GM19035 (cell line): ENCODE measurements at regions not wholly inside any gene's neighbourhood (a gene's known extent, or its start where the extent isn't known, plus 50 kb on each side); places are given as distances from the start of the nearest gene placed in this dataset.
A peak's percentile ranks its signal among the peaks of the same experiment; 100 is the strongest.

Source experiments
- ATAC-seq: cut with Tn5 transposase; IDR thresholded peaks from one replicate; pipeline ENCODE4 v1.9.1; 2021; ENCODE audit not compliant: unreplicated experiment

DNA sequence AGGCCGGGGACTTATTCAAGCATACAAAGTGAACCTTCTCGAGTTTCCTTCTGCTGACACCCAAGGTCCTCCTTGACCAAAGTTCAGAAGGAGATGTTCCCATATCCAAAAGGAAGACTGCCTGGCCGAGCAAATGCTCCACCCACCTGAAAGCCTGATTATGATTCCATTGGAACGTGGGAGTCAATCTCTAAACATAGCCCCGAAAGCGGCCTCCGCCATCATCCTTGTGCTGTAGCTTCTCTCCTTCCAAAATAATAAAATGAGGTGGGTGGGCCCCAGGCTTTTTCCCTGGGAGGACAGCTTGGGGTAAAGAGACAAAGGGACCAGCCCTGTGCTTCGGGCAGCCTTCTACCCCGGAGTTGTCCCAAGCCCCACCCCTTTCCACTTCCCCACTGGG is 355.6 kb upstream of the SLC30A5 start:
- ATAC-seq: no peak

DNA sequence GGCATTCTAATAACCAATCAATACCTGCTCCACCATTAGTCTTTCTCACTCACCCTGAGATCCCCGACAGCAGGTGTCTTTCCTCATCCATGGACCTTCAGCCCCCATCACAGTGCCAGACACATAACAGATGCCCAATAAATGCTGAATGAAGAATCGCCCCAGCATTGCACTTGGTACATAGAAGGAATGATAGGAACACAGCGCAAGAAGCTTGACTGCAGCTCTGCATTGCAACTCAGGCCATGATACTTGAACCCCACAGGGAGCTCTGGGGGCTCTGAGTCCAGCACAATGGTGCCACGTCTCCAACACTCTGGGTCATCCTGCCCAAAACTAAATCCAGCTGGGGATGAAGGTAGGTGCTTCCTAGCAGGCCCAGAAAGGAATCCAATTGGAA is 355.0 kb upstream of the SLC30A5 start:
- no peak for ATAC-seq

- peak; percentile 85 for ATAC-seq
Measured at GRCh38 chr5:68739752-68740151, 354.1 kb upstream of the SLC30A5 start.

DNA sequence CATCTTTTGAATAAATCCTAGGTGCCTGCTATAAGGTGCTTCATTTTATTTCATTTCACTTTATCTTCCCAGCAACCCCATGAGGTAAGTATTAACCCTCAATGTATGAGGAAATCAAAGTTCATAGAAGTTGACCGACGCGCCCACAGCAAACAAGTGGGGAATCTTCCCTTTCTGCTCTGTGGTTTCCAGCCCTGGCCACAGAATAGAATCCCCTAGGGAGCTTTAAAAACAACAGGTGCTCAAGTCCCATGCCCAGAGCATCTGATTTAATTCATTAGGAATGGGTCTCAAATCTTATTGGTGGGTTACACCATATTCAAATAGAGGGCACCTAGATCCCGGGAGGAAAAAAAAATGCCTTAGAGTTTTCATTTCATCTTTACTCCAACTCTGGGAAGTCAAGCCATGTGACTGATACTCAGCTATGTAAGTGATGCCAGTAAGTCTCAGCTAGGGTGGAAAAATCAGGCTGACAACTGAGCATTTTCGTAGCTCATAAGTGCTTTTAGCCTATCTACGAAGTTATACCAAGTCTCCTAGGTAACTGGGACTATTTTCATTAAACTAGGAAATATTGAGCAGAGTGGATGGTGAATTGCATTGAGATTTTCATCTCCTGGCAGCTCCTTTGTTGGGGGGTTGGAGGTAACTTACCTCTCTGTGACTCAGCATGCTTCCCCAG is 353.4 kb upstream of the SLC30A5 start:
- ATAC-seq: peak; percentile 61

DNA sequence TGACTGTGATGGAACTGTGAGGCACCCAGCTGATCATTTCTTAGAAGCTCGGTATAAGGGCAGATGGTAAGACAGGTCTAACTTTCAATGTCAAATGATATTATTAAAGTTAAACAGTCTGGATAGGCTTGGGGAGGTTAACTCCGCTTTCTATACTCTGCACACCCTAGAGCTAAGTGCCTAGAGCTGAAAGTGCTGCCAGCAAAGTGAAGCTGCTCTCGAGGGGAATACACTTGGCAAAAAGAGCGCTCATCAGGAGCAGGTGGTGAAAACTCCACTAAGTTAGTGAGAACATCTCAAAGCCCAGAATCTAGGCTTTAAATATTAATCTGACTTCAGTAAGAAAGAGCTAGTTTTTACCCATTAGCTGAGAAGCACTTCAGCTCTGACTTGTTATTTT is 349.6 kb upstream of the SLC30A5 start:
- ATAC-seq: no peak

DNA sequence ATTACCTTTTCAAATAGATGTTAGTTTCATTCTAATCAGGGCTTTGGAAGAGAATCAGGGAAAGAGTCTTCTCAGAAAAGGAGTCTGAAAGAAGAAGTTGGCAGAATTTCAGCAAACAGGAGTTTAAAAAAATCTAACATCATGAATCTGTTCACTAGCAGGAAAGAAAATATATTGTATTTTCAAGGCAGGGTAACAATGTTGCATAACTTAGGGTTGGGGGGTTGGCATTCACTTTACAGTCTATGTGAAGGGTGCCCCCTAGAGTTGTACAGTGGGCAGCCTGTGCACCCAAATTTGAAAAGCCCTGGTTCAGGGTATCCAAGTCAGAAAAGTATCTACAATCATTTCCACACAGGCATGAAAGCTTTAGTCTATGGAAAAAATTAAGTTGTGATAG is 348.4 kb upstream of the SLC30A5 start:
- no peak for ATAC-seq

- no peak for ATAC-seq
Measured at GRCh38 chr5:68746220-68746619, 347.6 kb upstream of the SLC30A5 start.

- ATAC-seq: no peak
Measured at GRCh38 chr5:68746643-68747420, 347.0 kb upstream of the SLC30A5 start.

- ATAC-seq: no peak
Measured at GRCh38 chr5:68747521-68747920, 346.3 kb upstream of the SLC30A5 start.

GRCh38 chr5:68748101-68748500 is 345.7 kb upstream of the SLC30A5 start:
- ATAC-seq: no peak

DNA sequence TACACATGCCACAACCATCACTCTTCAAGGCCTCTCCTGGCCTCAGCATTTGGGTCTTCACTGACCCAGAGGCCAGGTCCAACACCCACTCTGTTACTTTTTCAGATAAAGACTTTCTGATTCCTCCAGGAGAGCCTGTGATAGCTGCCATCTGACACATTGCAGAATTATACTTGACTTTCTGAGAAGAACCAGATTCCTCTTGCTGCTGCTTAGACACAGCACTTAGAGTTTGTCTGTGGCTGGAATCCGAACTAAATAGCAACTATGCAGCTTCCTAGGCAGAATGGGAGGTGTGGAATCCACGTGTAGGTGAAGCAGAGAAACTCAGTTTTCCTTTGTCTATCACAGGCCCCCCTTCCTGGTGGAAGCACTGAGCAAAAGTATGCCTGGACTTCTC is 344.7 kb upstream of the SLC30A5 start:
- no peak for ATAC-seq

GRCh38 chr5:68749631-68750030 is 344.2 kb upstream of the SLC30A5 start:
- no peak for ATAC-seq

DNA sequence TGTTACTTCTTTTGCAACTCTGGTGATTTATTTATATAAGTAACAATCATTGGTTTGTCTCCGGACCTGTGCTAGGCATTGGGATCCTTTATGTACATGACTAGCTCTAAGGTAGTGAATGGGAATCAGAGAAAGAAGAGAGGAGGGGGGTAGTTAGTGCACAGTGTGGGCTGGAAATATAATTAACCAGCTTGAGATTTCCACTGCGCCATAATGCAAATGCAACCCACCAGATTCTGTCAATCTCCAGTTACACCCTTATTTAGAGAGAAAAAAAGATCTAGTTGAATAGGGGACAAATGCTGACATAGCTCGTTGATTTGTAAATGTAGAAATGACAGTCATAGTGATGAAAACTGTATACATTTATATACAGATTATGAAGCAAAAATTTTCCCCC is 342.2 kb upstream of the SLC30A5 start:
- ATAC-seq: no peak

DNA sequence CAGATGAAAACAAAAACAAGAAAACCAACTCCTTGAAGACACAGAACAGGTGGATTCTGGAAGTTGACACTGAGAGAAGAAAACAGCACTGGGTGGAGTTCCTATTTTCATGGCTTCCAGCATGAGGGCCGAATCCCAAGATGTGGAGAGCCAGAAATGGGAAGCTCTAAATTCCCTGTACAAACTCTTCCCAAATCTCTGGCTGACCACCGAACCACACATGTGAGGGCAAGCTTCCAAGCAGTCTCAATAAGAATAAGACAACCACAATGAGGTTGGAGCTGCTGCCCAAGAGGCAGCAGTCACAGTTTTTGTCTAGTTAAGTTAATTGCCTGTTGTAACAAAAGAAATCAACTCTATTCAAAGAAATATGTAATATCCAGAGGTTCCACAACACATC is 339.3 kb upstream of the SLC30A5 start:
- no peak for ATAC-seq

- ATAC-seq: no peak
Measured at GRCh38 chr5:68755293-68755692, 338.5 kb upstream of the SLC30A5 start.

GRCh38 chr5:68757006-68757405 is 336.8 kb upstream of the SLC30A5 start:
- no peak for ATAC-seq

GRCh38 chr5:68757626-68758212 is 336.1 kb upstream of the SLC30A5 start:
- no peak for ATAC-seq

DNA sequence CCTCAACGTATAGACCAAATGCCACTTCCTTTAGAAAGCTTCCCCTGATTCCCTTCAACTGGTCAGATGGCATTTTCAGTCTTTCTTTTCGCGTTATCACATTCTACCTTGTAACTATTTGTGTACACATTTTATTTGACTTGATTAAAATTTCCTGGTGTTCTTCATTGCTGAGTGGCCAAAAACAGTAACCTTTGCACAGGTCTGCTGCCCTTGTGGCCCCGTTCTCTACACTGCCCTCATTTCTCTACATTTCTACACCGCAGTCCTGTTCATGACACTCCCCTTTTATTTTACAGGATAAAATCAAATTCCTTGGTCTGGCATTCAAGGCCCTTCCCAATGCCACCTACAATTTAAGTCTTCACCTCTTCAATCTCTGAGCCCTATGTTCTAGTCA is 334.2 kb upstream of the SLC30A5 start:
- no peak for ATAC-seq

- ATAC-seq: no peak
Measured at GRCh38 chr5:68762201-68762600, 331.6 kb upstream of the SLC30A5 start.

DNA sequence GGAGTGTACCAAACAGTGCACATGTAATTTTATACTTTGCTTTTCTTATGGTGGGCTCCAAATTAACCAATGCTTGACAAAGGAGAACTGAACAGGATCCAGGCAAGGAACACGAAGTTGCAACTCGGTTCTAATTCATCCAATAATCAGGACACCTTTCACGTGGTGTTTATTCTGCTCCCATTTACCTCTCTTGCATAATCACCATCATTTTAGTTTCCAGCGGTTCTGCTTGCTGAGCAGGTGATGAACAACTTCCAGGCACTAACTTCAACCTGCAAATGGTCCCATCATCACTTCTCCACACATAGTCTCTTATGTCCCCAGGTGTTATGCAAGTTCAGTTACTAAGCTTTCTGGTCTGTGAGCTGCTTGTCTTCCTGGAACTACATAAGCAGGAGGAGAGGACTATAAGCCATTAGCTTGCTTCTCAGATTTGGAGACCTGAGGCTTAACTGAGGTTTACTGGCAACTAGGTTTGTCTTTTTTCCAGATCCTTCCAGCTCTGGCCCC is 326.8 kb upstream of the SLC30A5 start:
- no peak for ATAC-seq

- no peak for ATAC-seq
Measured at GRCh38 chr5:68770551-68770950, 323.3 kb upstream of the SLC30A5 start.

DNA sequence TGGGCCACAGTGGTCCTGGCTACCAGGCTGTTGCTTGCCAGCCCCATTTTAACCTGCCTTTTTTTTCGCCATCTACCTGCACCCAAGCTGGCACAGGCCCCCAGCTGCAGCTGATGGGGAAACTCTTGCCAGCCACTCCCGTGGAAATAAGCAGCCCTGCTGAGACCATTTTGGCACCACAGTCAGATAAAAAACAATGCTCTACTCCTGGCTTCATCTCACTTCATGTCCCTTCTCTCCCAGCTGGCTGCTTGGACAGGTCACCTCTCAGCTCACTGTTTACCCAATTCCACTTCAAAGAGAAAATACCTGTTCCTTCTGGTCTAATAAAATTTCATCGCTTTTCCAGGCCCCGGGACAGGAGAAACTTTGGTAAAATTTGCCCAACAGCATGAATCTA is 322.6 kb upstream of the SLC30A5 start:
- no peak for ATAC-seq
